Psoas muscle (tissue), 7 donors: ENCODE measurements at regions not wholly inside any gene's neighbourhood (a gene's known extent, or its start where the extent isn't known, plus 50 kb on each side); places are given as distances from the start of the nearest gene placed in this dataset.

Experiments used
- ATAC-seq, 4 donors: fragments of 200-7000 bp; cut with Tn5 transposase; one replicate each; pipeline ENCODE4 v1.9.1; 2020; ENCODE audit warnings: moderate library complexity in 3 of 4, mild to moderate bottlenecking in 2 of 4
- DNase-seq, 2 donors: peaks; one replicate each; pipeline ENCODE4 v3.0.0-alpha.2; 2020
- H3K27ac ChIP-seq: fragments of 200-600 bp; one replicate; pipeline ENCODE4 v1.8.0; 2022
- H3K27me3 ChIP-seq, 3 donors: fragments of 200-600 bp in 1 of 3; one replicate each; pipeline versions ENCODE4 v1.6.1 to v1.8.0; 2013 to 2022; ENCODE audit warnings: low read length in 2 of 3, mild to moderate bottlenecking in 2 of 3, moderate library complexity in 1 of 3; ENCODE audit not compliant: insufficient read depth in 3 of 3
- H3K36me3 ChIP-seq, 2 donors: fragments of 200-600 bp in 1 of 2; one replicate each; pipeline versions ENCODE4 v1.6.1 to v1.8.0; 2013 to 2022; ENCODE audit warnings: low read depth in 1 of 2, mild to moderate bottlenecking in 1 of 2, moderate library complexity in 1 of 2; ENCODE audit not compliant: insufficient read depth in 1 of 2
- H3K4me1 ChIP-seq: fragments of 200-600 bp; one replicate; pipeline ENCODE4 v1.8.0; 2022
- H3K4me3 ChIP-seq: fragments of 200-600 bp; one replicate; pipeline ENCODE4 v1.8.0; 2022; ENCODE audit warnings: mild to moderate bottlenecking
- H3K9me3 ChIP-seq: fragments of 200-600 bp; one replicate; pipeline ENCODE4 v1.8.0; 2022
- WGBS, 3 donors: extraction: QIAGEN DNeasy Blood & Tissue Kit; methylation state at CpG; one replicate each; pipeline versions ENCODE4 v1.1.6 to v1.1.7; 2013; 5-methylcytosine and 5-hydroxymethylcytosine counted together
- intact Hi-C, 2 donors: fragments of 100-400 bp; cut with DNase I; formaldehyde crosslinking; loops; one replicate each; pipeline versions ENCODE4 v1.11.0 to v1.14.2; 2022
- TF ChIP-seq, protein P1 (sequence below): fragments of 200-600 bp; IDR thresholded peaks from one replicate; pipeline ENCODE4 v1.8.0; 2022; ENCODE audit warnings: antibody characterized with exemption
- donor health status: healthy with polysubstance abuse.
- donor health status: DM: no; HTN: no; CAD: no; lungs with moderate emphysema.
- donor health status: Bipolar disorder and iron deficiency.
- donor health status: healthy.
- donor health status: DM: yes; HTN: yes; CAD: no.
- donor health status: DM: no; HTN: no; CAD: no.
- donor health status: DM: yes; HTN: yes; CAD: no.

DNA sequence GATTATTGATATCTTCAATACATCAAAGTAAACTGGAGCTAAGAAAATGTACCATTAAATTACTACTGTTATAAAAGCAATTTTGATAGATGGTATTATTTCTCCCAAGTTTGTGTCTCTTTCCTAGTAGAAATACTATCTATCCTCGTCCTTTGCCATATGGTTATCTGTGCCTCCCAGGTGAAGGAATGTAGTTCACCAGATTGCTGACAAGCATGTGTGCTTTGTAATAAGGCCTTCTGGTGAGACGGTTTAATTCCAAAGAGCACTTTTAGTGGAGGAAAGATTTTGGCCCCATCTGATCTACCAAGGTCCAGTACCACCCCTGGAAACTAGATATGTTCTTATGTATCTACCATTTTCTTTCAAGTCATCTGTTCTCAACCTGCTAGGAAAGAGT, 243.6 kb downstream of the DLEU7 start:
- DNase-seq, result no peak
- intact Hi-C loops, result no loop called here
- no peak for ATAC-seq
- H3K36me3 ChIP-seq, result no peaks in the 10 kb centered on the region
- TF ChIP-seq, protein P1, sequence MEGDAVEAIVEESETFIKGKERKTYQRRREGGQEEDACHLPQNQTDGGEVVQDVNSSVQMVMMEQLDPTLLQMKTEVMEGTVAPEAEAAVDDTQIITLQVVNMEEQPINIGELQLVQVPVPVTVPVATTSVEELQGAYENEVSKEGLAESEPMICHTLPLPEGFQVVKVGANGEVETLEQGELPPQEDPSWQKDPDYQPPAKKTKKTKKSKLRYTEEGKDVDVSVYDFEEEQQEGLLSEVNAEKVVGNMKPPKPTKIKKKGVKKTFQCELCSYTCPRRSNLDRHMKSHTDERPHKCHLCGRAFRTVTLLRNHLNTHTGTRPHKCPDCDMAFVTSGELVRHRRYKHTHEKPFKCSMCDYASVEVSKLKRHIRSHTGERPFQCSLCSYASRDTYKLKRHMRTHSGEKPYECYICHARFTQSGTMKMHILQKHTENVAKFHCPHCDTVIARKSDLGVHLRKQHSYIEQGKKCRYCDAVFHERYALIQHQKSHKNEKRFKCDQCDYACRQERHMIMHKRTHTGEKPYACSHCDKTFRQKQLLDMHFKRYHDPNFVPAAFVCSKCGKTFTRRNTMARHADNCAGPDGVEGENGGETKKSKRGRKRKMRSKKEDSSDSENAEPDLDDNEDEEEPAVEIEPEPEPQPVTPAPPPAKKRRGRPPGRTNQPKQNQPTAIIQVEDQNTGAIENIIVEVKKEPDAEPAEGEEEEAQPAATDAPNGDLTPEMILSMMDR, result no peak
- H3K4me3 ChIP-seq, result no peak overlapping the region
- no peaks in the 10 kb centered on the region for H3K27me3 ChIP-seq
- H3K9me3 ChIP-seq, result no peaks in the 10 kb centered on the region
- no peak overlapping the region for H3K27ac ChIP-seq
- peaks cover 4% of the 10 kb centered on the region for H3K4me1 ChIP-seq
- 48 to 72% (median 68%) methylated on average over 2 of the region's 2 CpGs for WGBS, 3 donors

DNA sequence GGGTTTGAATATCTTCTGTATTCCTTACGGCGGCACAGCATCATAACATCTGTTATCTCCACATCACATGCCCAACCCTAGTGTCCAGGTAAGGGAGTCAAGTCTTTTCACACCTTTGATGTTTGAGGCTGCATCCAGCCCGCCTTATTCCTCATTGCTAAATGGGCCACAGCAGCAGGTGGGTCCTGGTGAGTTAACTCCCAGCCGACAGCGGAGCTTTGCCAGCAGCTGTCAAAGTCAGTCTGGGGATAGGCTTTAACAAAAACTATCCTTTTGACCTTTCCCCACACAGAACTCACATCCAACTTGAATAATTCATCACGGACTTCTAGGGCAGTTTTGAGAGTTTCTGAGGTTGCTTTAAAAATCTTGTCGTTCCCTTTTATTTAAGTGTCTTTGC, 235.1 kb downstream of the DLEU7 start:
- ATAC-seq (peak in 1 of 4 donors; percentile 19), DNase-seq (no peak)
- 33 to 45% (median 37%) methylated on average over 7 of the region's 7 CpGs for WGBS, 3 donors
- no peaks in the 10 kb centered on the region for H3K4me1 ChIP-seq
- intact Hi-C loops, result no loop called here
- no peak overlapping the region for H3K27ac ChIP-seq
- H3K36me3 ChIP-seq, result no peaks in the 10 kb centered on the region
- no peaks in the 10 kb centered on the region for H3K27me3 ChIP-seq
- TF ChIP-seq, protein P1, result no peak
- H3K9me3 ChIP-seq, result no peaks in the 10 kb centered on the region
- no peak overlapping the region for H3K4me3 ChIP-seq

DNA sequence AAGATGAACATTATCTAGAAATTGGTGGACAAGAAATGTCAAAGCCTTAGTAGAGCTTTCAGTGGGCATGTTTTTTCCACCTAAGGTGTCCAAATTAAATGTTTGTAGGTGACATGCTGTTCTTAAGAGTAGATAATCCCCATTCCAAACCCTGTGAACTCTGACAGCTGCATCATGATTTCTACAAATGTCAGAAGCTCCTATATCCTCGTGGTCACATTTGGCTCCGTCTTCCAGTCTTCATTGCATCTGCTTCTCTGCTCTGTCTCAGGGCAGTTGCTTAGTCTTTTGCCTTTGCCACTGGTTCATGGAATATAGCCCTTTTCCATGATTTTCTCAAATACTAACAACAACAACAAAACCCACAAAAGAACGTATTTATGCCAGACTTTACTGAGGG, 234.5 kb downstream of the DLEU7 start:
- Histone ChIP-seq H3K4me3 (no peak overlapping the region), H3K27me3 (no peaks in the 10 kb centered on the region), H3K36me3 (no peaks in the 10 kb centered on the region), H3K9me3 (no peaks in the 10 kb centered on the region), H3K4me1 (no peaks in the 10 kb centered on the region), H3K27ac (no peak overlapping the region)
- DNase-seq (no peak), ATAC-seq (no peak)
- 34 to 51% (median 38%) methylated on average over 3 of the region's 3 CpGs for WGBS, 3 donors
- intact Hi-C loops, result no loop called here
- TF ChIP-seq, protein P1, result no peak

DNA sequence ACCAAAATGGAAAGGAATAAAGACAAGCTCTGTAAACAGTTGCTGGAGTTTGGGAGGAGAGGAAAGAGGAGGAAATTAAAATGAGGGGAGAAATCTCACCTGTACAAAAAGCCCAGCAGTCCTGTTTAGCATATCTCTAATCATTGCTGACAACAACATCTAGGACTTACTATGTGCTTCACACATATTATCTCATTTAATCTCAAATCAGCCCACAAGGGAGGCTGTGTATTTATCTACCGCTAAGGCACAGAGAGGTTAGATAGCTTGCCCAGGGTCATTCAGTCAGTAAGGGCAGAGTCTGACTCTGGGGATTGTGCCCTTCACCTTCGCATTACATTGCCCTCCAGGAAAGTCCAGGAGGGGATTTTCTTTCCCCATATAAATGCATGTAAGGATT, 233.3 kb downstream of the DLEU7 start:
- ATAC-seq (no peak), DNase-seq (no peak)
- Histone ChIP-seq H3K4me1 (no peaks in the 10 kb centered on the region), H3K9me3 (no peaks in the 10 kb centered on the region), H3K27ac (no peak overlapping the region), H3K4me3 (no peak overlapping the region), H3K27me3 (no peaks in the 10 kb centered on the region), H3K36me3 (no peaks in the 10 kb centered on the region)
- intact Hi-C loops, result no loop called here
- TF ChIP-seq, protein P1, result no peak
- WGBS, 3 donors, result 90 to 97% (median 95%) methylated on average over 2 of the region's 2 CpGs

DNA sequence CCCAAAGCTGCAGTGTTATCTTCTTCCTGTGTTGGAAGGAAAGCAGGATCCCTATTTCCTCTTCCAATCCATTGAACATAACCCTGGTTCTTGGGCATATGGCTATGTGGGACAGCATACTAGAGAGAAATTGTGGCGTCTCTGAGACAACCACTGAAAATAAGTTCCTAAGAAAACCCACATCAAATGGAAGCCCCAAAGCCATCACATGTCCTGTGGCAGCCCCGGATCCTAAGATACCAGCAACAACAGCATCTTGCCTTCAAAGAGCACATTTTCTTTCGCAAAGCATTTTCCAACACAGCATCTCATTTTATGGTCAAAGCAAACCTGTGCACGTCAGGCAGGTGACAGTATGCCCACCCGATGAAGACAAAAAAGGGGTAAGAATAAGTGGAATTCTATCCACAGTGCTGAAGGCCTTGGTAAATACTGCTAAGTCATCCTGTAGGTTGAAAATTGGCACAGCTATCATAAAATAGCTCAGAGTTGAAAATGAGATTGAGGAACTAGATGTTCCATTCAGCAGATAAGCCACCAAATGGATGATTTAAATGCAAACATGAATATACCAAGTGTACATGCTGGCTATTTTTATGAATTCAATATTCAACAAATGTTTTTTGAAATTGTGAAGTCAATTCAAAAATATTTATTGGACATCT, 232.2 kb downstream of the DLEU7 start:
- H3K9me3 ChIP-seq, result no peaks in the 10 kb centered on the region
- H3K4me3 ChIP-seq, result no peak overlapping the region
- 94 to 97% (median 96%) methylated on average over 5 of the region's 5 CpGs for WGBS, 3 donors
- no peak for DNase-seq
- no peak for ATAC-seq
- H3K27me3 ChIP-seq, result no peaks in the 10 kb centered on the region
- no peaks in the 10 kb centered on the region for H3K36me3 ChIP-seq
- intact Hi-C loops, result no loop called here
- TF ChIP-seq, protein P1, result no peak
- no peak overlapping the region for H3K27ac ChIP-seq
- H3K4me1 ChIP-seq, result no peaks in the 10 kb centered on the region
